HG03108 (cell line): ENCODE measurements at regions not wholly inside any gene's neighbourhood (a gene's known extent, or its start where the extent isn't known, plus 50 kb on each side); places are given as distances from the start of the nearest gene placed in this dataset.
"Not testable (repeated sequence)": the region's sequence is repeated elsewhere in the genome, so short reads cannot be mapped to it uniquely, and the experiment has no call there.

Experiments
- ATAC-seq: cut with Tn5 transposase; IDR thresholded peaks from one replicate; pipeline ENCODE4 v1.9.1; 2021; ENCODE audit warnings: moderate library complexity; ENCODE audit not compliant: unreplicated experiment

GRCh38 chr3:87796137-87796842, 262.5 kb downstream of the CGGBP1 start:
- ATAC-seq, result no peak

GRCh38 chr3:87795701-87796100, 263.1 kb downstream of the CGGBP1 start:
- no peak for ATAC-seq

- ATAC-seq, result no peak
Observed at GRCh38 chr3:87793337-87793877, 265.4 kb downstream of the CGGBP1 start.

GRCh38 chr3:87792534-87793336, 266.1 kb downstream of the CGGBP1 start, which contains the start of gene HTR1F:
Gene HTR1F (plus strand): TSS chr3:87792706.
- ATAC-seq, result no peak

- ATAC-seq, result no peak
Observed at GRCh38 chr3:87792198-87792533, 266.6 kb downstream of the CGGBP1 start.

GRCh38 chr3:87791248-87792027, 267.4 kb downstream of the CGGBP1 start:
- no peak for ATAC-seq

- ATAC-seq, result not testable (repeated sequence)
Observed at GRCh38 chr3:87789049-87789448, 269.8 kb downstream of the CGGBP1 start.

GRCh38 chr3:87788516-87788915, 270.3 kb downstream of the CGGBP1 start:
- no peak for ATAC-seq

GRCh38 chr3:87780811-87781210, 278.0 kb downstream of the CGGBP1 start:
- ATAC-seq, result no peak

GRCh38 chr3:87778876-87779275, 279.9 kb downstream of the CGGBP1 start:
- no peak for ATAC-seq

GRCh38 chr3:87771337-87772192, 287.2 kb downstream of the CGGBP1 start:
- peak; percentile 87 for ATAC-seq

- ATAC-seq, result no peak
Observed at GRCh38 chr3:87766721-87767120, 292.1 kb downstream of the CGGBP1 start.

GRCh38 chr3:87765256-87765655, 293.5 kb downstream of the CGGBP1 start:
- no peak for ATAC-seq

GRCh38 chr3:87761795-87762194, 297.0 kb downstream of the CGGBP1 start:
- ATAC-seq, result no peak

- ATAC-seq, result no peak
Observed at GRCh38 chr3:87761341-87761740, 297.5 kb downstream of the CGGBP1 start.

- no peak for ATAC-seq
Observed at GRCh38 chr3:87756616-87757015, 302.2 kb downstream of the CGGBP1 start.

- ATAC-seq, result no peak
Observed at GRCh38 chr3:87755852-87756251, 303.0 kb downstream of the CGGBP1 start.

GRCh38 chr3:87742250-87742649, 316.6 kb downstream of the CGGBP1 start:
- ATAC-seq, result no peak

GRCh38 chr3:87740894-87741293, 317.9 kb downstream of the CGGBP1 start:
- ATAC-seq, result not testable (repeated sequence)

- ATAC-seq, result not testable (repeated sequence)
Observed at GRCh38 chr3:87737817-87738216, 321.0 kb downstream of the CGGBP1 start.
